Stimulated activated CD4-positive, alpha-beta T cell treated with anti-CD3 and anti-CD28 coated beads, Interleukin-2, amount 100 ng/mL, for 48 hours (primary cell): ENCODE measurements at regions not wholly inside any gene's neighbourhood (a gene's known extent, or its start where the extent isn't known, plus 50 kb on each side); places are given as distances from the start of the nearest gene placed in this dataset.
"Not testable (repeated sequence)": the region's sequence is repeated elsewhere in the genome, so short reads cannot be mapped to it uniquely, and the experiment has no call there.

Experiments used
- DNase-seq, 2 donors: peaks; one replicate each; pipeline ENCODE4 v3.0.0-alpha.2; 2020

GRCh38 chr2:129799036-129799958 lies 180.2 kb upstream of the RAB6C start:
- no peak for DNase-seq

- DNase-seq, result no peak
Measured at GRCh38 chr2:129800285-129800684, 179.2 kb upstream of the RAB6C start.

- DNase-seq, result no peak
Measured at GRCh38 chr2:129800686-129801085, 178.8 kb upstream of the RAB6C start.

- no peak for DNase-seq
Measured at GRCh38 chr2:129801575-129801974, 177.9 kb upstream of the RAB6C start.

GRCh38 chr2:129802290-129802689 lies 177.2 kb upstream of the RAB6C start:
- DNase-seq, result no peak

GRCh38 chr2:129803032-129803431 lies 176.4 kb upstream of the RAB6C start:
- no peak for DNase-seq

GRCh38 chr2:129803871-129804270 lies 175.6 kb upstream of the RAB6C start:
- no peak for DNase-seq

- DNase-seq, result no peak
Measured at GRCh38 chr2:129805899-129806298, 173.6 kb upstream of the RAB6C start.

GRCh38 chr2:129806317-129806716 lies 173.1 kb upstream of the RAB6C start:
- DNase-seq, result no peak

- no peak for DNase-seq
Measured at GRCh38 chr2:129806990-129807389, 172.5 kb upstream of the RAB6C start.

- DNase-seq, result not testable (repeated sequence)
Measured at GRCh38 chr2:129807642-129808338, 171.7 kb upstream of the RAB6C start.

- no peak for DNase-seq
Measured at GRCh38 chr2:129810521-129810920, 168.9 kb upstream of the RAB6C start.

GRCh38 chr2:129812071-129812470 lies 167.4 kb upstream of the RAB6C start:
- no peak for DNase-seq

- DNase-seq, result no peak
Measured at GRCh38 chr2:129812654-129813053, 166.8 kb upstream of the RAB6C start.

- no peak for DNase-seq
Measured at GRCh38 chr2:129813404-129813803, 166.1 kb upstream of the RAB6C start.

- DNase-seq, result no peak
Measured at GRCh38 chr2:129816813-129817574, 162.5 kb upstream of the RAB6C start.

- DNase-seq, result no peak
Measured at GRCh38 chr2:129819855-129820254, 159.6 kb upstream of the RAB6C start.

GRCh38 chr2:129820908-129821307 lies 158.6 kb upstream of the RAB6C start:
- no peak for DNase-seq

- no peak for DNase-seq
Measured at GRCh38 chr2:129821445-129821844, 158.0 kb upstream of the RAB6C start.

- DNase-seq, result no peak
Measured at GRCh38 chr2:129823044-129823443, 156.4 kb upstream of the RAB6C start.

GRCh38 chr2:129827311-129828090 lies 152.0 kb upstream of the RAB6C start:
- DNase-seq, result no peak

- DNase-seq, result no peak
Measured at GRCh38 chr2:129828792-129829191, 150.7 kb upstream of the RAB6C start.

GRCh38 chr2:129829588-129829987 lies 149.9 kb upstream of the RAB6C start:
- no peak for DNase-seq
